GM19468 (cell line): ENCODE measurements at regions not wholly inside any gene's neighbourhood (a gene's known extent, or its start where the extent isn't known, plus 50 kb on each side); places are given as distances from the start of the nearest gene placed in this dataset.
"Not testable (repeated sequence)": the region's sequence is repeated elsewhere in the genome, so short reads cannot be mapped to it uniquely, and the experiment has no call there.

Source experiments
- ATAC-seq: cut with Tn5 transposase; IDR thresholded peaks from one replicate; pipeline ENCODE4 v1.9.1; 2021; ENCODE audit warnings: mild to moderate bottlenecking, moderate library complexity, moderate number of reproducible peaks; ENCODE audit not compliant: unreplicated experiment; ENCODE audit errors: extremely low read depth

DNA sequence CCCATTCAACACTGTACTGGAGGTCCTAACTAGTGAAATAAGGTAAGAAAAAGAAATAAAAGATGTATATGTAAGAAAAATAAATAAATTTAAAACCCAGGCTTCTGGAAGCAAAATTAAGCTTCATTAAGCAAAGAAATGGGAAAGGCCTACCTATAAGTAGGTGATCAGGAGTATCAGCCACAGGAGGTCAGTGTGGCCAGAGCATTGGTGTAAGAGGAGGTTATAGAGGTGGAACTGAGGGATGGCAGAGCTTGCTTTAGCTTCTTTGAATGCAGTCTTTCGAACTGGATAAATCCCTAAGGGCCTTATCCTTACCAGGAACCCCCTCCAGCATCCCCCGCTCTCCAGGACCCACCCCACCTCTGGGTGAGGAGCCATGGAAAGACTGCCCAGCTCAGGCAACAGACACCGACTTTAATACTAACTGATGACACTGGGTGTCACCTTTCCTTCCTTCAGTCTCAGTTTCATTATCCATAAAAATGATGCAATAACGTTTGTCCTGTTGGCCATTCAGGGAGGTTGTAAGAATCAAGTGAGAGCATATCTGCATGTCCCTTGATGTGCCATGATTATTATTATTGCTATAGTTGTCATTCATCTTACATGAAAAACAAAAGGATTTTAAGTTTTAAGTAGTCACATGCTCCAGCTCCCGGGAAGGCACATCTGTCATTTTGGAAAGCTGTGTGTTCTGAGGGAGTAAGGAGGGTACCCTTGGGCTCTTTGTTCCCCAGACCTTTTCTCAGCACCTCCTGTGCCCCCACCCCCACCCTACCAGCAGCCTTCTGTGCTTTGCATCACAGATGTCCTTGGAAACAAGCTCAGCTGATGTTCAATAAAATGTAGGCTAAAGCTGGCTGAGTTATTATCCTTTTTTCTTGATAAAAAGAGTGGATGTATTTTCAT is 50.8 kb upstream of the CTNNA1 start:
- ATAC-seq: no peak

DNA sequence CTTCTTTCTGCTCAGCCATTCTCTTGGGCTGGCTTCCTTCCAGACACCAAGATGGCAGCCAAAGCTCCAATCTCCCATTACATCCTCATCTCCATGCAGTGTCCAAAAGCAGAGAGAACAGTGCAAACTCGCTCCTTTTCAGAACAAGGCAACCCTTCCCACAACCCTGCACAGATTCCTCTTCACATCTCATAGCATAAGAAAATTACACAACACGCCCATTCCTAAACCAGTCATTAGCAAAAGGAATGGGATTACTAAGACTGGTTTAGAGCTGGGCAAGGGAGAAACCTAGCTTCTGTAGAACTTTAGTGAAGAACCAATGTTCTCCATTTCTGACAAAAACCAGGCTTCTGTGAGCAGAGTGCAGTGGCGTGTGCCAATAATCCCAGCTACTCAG is 51.5 kb upstream of the CTNNA1 start:
- no peak for ATAC-seq

DNA sequence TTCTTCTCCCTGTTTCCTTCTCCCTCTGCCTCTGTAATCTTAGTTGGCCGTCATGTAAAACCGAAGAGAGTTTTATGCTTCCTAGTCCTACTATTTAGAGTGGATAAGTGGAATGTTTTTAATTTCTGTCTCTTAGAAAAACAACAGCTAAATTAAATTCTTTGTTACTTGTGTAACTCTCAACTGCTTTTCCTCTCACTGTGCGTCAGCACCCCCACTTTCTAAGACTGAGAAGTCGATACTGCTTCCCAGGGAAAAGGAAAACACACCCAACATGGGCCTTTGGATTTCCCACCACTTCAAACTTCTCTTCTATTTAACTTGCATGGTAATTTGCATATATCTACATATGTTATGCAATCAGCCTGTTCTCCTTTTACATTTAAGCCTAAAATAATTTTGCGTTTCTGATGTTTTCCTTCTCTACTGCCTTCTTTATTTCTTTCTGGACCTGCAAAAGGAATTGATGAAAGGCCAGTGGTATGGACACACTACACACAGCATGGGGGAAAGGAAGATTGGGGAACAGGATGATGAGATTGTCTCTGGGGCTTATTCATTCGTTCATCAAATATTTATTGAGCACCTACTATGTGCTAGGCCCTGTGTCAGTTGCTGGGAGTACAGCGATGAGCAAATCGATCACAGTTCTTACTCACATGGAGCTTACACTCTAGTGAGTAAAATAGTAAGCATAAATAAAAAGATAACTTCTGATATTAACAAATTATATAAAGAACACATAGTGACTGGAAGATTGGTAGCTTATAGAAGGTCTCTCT is 52.5 kb upstream of the CTNNA1 start:
- ATAC-seq: no peak

DNA sequence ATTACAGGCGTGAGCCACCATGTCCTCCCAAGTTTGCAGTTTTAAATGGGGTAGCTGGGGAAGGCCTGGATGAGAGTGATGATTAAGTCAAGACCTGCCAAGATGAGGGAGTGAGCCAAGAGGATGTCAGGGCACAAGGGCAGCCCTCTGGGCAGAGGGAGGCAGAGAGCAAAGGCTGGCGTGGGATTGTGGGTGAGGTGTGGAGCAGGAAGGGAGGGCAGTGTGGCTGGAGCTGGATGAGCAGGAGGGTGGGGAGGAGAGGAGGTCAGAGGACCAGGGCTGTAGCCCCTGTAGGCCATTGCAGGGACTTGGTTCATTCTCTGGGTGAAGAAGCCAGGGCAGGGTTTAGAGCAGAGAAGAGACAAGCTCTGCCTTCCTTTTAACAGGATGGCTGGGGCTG is 53.7 kb upstream of the CTNNA1 start:
- ATAC-seq: no peak

DNA sequence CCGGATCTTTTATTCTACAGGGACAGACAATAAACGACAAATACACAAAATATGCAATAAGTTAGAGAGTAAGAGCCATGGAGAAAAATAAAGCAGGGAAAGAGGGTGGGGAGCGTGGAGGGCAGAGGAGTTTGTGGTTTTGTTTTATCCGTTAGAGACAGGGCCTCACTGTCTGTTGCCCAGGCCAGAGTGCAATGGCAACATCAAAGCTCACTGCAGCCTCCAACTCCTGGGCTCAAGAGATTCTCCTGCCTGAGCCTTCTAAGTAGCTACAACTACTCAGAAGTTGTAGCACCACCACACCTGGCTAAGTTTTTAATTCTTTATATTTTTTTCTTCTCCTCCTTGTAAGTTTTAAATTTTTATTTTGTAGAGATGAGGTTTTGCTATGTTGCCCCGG is 54.5 kb upstream of the CTNNA1 start:
- no peak for ATAC-seq

DNA sequence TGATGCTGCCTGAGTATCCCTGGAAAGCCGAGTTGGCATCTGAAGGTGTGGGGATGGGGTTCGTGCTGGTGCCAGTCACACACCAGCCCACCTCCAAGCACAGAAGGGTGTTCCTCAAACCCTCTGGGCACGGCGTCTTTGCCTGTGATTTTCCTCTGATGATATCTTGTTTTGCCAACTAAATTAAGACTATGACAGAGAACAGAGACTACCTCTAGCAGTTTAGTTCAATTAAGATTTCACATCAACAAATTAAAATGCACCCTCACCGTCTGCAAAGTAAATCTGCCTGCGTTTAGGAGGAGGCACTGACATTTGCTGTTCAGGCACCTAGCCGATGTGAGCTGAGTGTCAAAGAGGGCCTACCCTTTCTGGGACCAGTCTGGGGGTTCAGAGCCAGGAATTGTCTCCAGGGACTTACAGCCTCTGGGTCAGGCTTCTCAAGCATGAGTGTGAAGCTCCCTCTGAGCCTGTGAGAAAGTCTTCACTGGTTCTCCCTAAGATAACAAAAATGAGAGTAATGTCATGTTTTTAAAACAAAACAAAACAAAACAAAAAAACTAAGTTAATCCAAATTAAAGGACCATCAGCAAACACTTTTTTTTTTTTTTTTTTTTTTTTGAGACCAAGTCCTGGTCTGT is 55.4 kb upstream of the CTNNA1 start:
- ATAC-seq: no peak

DNA sequence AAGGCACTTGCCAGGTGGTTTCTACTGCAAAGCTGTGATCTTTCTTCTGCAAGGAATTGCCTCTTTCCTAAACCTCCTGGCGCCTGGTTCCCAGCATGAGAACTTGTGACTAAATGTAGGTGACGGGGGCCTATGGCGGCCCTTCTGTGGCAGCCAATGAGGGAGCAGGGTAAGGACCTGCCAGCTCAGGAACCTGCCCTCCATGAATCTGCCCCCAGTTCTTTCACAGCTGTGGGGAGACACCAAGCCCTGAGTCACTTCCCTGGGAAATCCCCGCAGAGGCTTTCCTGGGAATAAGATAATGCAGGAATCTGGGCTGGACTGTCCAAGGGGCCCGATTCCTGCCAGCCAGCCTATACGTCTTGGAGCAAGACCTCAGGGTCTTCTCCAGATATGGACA is 56.7 kb upstream of the CTNNA1 start:
- ATAC-seq: no peak

DNA sequence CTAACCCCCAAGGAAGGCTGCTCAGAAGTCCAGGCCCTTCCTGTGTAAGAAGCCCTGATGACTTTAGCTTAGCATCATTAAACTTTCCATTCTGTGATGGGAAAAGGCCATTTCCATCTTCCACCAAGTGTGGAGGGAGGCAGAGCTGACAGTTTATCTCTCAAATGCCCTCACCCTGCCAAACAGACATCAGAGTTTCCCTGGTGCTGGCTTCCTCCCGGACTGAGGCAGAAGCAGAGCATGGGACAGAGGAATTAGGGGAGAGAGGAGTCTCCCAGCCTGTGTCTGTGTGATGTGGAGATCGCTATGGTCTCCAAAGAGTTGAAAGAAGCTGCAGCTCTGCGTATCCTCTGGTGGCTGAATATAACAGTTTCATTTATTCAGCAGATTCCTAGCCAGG is 57.4 kb upstream of the CTNNA1 start:
- ATAC-seq: no peak

DNA sequence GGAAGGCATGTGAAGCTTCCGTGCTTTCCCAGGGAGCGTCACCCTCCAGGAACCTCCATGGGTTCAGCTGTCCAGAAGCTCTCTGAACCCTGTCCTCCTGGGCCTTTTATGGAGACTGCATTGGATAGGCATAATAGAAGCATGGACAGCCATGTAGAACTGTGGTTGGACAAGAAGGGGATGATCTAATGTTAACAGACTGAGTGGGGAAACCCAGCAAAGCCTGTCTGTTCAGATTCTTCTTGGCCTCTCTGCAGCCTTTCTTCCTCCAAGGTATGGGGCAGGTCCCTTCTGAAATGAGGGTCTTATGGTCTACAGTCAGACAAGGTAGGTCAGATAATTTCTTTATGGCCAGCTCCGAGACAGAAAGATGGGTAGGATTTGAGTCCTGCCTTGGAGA is 59.1 kb upstream of the CTNNA1 start:
- ATAC-seq: no peak

DNA sequence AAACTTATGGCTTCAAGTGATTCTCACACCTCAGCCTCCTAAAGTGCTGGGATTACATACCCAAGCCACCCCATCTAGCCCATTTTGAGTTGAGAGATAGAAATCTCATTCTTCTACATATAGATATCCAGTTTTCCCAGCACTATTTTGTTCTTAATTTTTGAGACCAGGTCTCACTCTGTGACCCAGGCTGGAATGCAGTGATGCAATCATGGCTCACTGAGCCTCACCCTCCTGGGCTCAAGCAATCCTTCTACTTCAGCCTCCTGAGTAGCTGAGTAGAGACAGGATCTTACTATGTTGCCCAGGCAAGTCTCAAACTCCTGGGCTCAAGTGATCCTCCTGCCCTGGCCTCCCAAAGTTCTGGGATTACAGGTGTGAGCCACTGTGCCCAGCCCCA is 60.9 kb upstream of the CTNNA1 start:
- ATAC-seq: no peak

DNA sequence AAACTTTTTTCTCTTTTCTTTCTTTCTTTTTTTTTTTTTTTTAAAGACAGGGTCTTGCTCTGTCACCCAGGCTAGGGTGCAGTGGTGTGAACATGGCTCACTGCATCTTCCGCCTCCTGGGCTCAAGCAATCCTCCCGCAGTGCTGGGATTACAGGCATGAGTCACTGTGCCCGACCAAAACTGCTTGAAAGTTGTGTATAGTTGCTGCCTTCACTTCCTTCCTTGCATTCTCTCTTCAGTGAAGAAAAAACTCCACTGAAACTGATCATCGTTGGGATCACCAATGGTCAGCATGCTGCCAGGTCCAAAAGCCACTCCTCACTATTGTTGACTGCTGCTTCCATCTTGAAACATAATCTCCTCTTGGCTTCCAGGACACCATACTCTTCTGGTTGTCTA is 66.6 kb upstream of the CTNNA1 start:
- no peak for ATAC-seq

DNA sequence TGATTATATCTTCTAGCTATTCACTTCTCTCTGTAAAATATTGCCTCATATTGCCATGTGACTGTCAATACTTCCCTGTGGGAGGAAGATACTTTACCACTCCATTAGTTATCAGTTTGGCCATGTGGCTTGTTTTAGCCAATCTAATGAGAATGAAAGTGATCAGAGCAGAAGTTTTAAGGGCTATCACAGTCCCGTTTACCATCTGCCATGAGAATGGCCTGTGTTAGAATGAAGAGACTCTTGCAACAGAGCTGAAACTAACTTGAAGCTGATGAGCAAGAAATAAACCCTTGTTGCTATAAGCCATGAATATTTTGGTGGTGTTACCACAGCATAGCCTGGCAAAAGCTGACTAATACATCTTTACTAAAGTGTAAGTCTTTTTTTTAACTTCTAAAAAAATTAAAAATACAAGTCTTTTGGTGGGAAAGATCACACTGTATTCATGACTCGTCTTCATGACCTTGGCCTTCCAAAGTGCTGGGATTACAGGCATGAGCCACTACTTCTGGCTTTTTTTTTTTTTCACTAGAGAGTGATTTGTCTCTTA is 68.0 kb upstream of the CTNNA1 start:
- ATAC-seq: no peak

DNA sequence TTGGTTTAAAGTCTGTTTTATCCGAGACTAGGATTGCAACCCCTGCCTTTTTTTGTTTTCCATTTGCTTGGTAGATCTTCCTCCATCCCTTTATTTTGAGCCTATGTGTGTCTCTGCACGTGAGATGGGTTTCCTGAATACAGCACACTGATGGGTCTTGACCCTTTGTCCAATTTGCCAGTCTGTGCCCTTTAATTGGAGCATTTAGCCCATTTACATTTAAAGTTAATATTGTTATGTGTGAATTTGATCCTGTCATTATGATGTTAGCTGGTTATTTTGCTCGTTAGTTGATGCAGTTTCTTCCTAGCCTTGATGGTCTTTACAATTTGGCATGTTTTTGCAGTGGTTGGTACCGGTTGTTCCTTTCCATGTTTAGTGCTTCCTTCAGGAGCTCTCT is 70.8 kb upstream of the CTNNA1 start:
- ATAC-seq: not testable (repeated sequence)

DNA sequence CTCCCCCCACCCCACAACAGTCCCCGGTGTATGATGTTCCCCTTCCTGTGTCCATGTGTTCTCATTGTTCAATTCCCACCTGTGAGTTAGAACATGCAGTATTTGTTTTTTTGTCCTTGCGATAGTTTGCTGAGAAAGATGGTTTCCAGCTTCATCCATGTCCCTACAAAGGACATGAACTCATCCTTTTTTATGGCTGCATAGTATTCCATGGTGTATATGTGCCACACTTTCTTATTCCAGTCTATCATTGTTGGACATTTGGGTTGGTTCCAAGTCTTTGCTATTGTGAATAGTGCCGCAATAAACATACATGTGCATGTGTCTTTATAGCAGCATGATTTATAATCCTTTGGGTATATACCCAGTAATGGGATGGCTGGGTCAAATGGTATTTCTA is 74.4 kb upstream of the CTNNA1 start:
- ATAC-seq: not testable (repeated sequence)

DNA sequence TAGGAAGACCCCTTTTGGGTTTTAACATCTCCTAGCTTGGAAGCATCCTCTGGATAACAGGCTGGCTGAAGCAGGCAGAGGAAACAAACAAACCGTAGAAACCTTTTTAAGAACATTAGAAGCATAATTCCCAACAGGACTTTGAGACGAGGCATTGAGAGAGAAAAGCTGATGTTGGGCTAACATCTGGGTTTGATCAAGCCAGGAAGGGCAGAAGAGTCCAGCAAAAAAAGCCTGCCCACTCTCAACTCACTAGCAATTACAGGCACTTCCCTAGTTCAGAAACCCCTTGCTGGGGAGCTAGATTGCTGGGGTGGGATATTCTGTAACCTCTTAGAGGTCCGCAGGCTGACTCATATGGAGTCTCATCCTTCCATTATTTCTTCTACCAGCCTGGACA is 75.4 kb upstream of the CTNNA1 start:
- no peak for ATAC-seq

DNA sequence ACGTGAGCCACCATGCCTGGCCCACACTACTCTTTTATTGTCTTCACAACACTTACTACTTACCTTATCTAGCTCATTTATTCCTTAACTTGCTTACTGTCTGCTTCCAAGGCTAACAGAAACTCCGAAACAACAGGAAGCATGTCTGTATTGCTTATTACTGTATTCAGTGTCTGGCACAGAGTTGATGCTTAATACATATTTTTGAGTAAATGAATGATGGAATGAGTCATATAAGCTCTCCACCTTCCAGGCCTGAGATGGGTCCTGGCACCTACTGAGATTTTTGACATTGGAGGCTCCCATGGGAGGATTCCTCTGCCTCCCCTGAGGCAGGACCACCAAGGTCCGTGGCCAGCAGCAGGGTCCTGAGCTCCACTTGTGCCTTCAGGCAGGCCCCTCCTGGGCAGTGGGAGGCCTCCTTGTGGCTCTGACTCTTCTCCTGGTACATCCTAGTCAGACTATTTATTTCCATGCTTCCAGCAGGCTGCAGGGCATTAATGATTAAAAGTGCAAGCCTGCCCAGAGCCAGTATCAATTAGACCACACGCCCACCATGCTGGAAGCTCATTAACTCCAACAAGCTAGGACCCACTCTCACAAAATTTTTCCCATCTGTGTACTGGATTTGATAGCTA is 76.5 kb upstream of the CTNNA1 start:
- ATAC-seq: no peak

DNA sequence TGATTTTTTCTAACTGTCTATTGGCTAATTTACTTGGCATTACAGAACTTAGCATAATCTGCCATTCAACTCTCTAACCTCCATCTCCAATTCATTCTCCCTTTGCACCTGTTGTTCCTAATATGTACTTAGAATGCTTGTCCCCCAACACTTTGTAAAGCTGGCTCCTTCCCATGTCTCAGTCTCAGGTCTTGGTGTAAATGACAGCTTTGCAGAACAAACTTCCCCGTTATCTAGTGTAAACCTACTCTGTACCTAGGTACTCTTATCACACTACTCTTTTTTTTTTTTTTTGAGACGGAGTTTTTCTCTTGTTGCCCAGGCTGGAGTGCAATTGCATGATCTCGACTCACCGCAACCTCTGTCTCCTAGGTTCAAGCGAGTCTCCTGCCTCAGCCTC is 77.2 kb upstream of the CTNNA1 start:
- no peak for ATAC-seq

DNA sequence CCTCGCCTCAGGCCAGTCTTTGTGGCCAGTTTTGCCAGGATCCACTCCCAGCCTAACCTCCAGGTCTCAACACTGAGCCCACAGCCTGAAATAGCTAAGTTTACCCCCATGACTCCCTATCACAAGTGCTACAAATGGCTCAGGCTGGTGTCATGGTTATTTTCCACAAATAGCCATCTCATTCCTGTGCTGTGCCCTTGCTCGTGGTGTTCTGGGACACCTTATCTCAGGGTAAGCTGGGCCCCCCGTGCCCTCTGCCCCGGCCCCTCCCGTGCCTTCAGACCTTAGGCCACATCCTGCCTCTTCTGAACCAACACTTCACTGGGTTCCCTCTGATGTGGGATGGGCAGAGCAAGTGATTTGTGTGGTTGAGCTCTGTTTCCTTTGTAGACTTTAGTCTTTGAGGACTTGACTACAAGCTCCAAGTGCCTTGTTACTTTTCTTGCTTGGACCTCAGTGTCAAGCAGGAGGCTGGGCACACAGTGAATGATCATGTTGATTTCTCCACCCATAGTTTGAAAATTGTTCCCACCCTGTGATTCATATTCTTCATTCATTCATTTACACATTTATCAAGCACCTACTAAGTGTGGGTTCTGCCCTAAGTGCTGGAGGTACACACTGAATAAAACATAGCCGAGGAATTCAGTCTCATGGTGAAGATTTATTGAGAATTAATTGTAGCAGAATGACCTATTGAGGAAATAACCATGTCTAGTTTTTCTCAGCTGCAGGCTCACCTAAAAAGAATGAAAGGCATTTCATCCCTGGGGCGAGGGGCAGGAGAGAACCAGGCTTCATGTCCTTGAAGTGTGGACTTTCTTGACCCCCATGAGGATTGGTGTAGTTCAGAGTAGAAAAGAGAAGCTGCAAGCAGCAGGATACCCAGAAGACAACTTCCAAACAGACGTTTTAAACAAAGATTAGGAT is 84.5 kb upstream of the CTNNA1 start:
- no peak for ATAC-seq

DNA sequence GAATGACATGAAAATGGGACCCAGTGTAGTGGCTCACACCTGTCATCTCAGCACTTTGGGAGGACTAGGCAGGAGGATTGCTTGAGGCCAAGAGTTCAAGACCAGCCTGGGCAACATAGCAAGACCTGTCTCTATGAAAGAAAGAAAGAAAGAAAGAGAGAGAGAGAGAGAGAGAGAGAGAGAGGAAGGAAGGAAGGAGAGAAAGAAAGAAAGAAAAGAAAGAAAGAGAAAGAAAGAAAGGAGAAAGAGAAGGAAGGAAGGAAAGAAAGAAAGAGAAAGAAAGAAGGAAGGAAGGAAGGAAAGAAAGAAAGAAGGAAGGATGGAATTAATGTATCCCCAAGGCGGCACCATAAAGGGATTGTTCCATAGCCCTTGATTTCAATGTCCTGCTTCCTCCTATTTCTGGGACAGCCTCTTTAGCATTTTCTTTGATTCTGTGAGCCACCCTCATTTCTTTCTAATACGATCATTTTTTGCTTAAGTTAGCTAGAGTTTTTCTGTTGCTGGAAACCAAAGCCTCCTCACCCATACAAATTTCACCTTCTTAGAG is 85.4 kb upstream of the CTNNA1 start:
- ATAC-seq: not testable (repeated sequence)
